DND-41 (cell line): ENCODE measurements at regions not wholly inside any gene's neighbourhood (a gene's known extent, or its start where the extent isn't known, plus 50 kb on each side); places are given as distances from the start of the nearest gene placed in this dataset.

Experiments used
- ATAC-seq: fragments of 200-7000 bp; cut with Tn5 transposase; 3 replicates; pipeline ENCODE4 v1.9.1; 2021; ENCODE audit warnings: low read depth; ENCODE audit not compliant: insufficient read depth
- DNase-seq: peaks from one replicate; pipeline ENCODE4 v3.0.0-alpha.2; 2020
- H2AFZ ChIP-seq: 2 replicates; pipeline ENCODE4 v1.6.0; 2012; ENCODE audit warnings: low read depth, low read length
- H3K27ac ChIP-seq: 2 replicates; pipeline ENCODE4 v1.5.1; 2012; ENCODE audit warnings: low read length, inconsistent platforms
- H3K27me3 ChIP-seq: fragments of 200-600 bp; sonication (generic); 2 replicates; pipeline ENCODE4 v1.6.0; 2012; ENCODE audit warnings: low read length, mild to moderate bottlenecking, inconsistent platforms; ENCODE audit not compliant: insufficient read depth, poor library complexity
- H3K36me3 ChIP-seq: 2 replicates; pipeline ENCODE4 v1.5.1; 2012; ENCODE audit warnings: low read length, inconsistent platforms; ENCODE audit not compliant: insufficient read depth
- H3K4me1 ChIP-seq: 2 replicates; pipeline ENCODE4 v1.5.1; 2012; ENCODE audit warnings: mild to moderate bottlenecking, low read length; ENCODE audit not compliant: insufficient read depth
- H3K4me2 ChIP-seq: 2 replicates; pipeline ENCODE4 v1.6.0; 2012; ENCODE audit warnings: mild to moderate bottlenecking, moderate library complexity, low read length, inconsistent platforms; ENCODE audit not compliant: insufficient read depth
- H3K4me3 ChIP-seq, 2 experiments: fragments of 200-600 bp in 1 of 2; shearing (Covaris generic) in 1 of 2; 2 replicates each; pipeline ENCODE4 v1.5.1; 2012 to 2016; ENCODE audit warnings: inconsistent platforms in 2 of 2, low read length in 2 of 2, mild to moderate bottlenecking in 2 of 2, low read depth in 1 of 2, moderate library complexity in 1 of 2
- H3K79me2 ChIP-seq: 2 replicates; pipeline ENCODE4 v1.6.0; 2012; ENCODE audit warnings: low read length, inconsistent platforms; ENCODE audit not compliant: insufficient read depth
- H3K9ac ChIP-seq: 2 replicates; pipeline ENCODE4 v1.6.0; 2012; ENCODE audit warnings: low read depth, mild to moderate bottlenecking, inconsistent platforms, low read length, moderate library complexity
- H3K9me3 ChIP-seq: 2 replicates; pipeline ENCODE4 v1.5.1; 2012; ENCODE audit warnings: low read length, moderate library complexity, mild to moderate bottlenecking, inconsistent platforms; ENCODE audit not compliant: insufficient read depth, severe bottlenecking
- H4K20me1 ChIP-seq: 2 replicates; pipeline ENCODE4 v1.6.0; 2012; ENCODE audit warnings: low read length; ENCODE audit not compliant: insufficient read depth
- EZH2 ChIP-seq: IDR thresholded peaks from 3 replicates; pipeline ENCODE4 v1.6.1; 2012; ENCODE audit warnings: borderline replicate concordance, low read depth, mild to moderate bottlenecking, moderate library complexity, low read length, inconsistent platforms; ENCODE audit not compliant: severe bottlenecking
- TF ChIP-seq, protein P1 (sequence below): IDR thresholded peaks from 2 replicates; pipeline ENCODE4 v1.5.1; 2012; ENCODE audit warnings: borderline replicate concordance, low read length, moderate library complexity, mild to moderate bottlenecking; ENCODE audit not compliant: poor library complexity, severe bottlenecking; ENCODE audit errors: extremely low read depth

DNA sequence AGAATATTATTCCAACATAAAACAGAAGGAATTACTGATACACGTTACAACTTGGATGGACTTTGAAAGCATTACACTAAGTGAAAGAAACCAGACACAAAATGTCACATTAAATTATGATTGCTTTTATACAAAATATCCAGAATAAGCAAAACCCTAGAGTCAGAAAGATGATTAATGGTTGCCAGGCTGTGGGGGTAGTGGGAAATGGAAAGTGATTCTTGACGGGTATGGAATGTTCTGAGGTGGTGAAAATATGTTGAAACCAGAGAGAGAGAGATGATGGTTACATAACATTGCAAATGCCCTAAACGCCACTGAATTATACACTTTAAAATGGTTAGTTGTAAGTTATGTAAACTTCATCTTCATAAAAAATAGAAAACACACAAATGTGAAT, 1057.2 kb upstream of the TMEFF2 start:
- Histone ChIP-seq H3K79me2 (no peaks in the 10 kb centered on the region), H2AFZ (no peak overlapping the region), H3K36me3 (no peaks in the 10 kb centered on the region), H3K27me3 (no peaks in the 10 kb centered on the region), H3K4me1 (peaks cover 8% of the 10 kb centered on the region), H4K20me1 (no peaks in the 10 kb centered on the region), H3K27ac (no peak overlapping the region), H3K9ac (no peak overlapping the region), H3K9me3 (no peaks in the 10 kb centered on the region), H3K4me3 (no peak overlapping the region), H3K4me2 (no peak overlapping the region)
- no peak for ATAC-seq
- no peak for DNase-seq
- TF ChIP-seq, protein P1, sequence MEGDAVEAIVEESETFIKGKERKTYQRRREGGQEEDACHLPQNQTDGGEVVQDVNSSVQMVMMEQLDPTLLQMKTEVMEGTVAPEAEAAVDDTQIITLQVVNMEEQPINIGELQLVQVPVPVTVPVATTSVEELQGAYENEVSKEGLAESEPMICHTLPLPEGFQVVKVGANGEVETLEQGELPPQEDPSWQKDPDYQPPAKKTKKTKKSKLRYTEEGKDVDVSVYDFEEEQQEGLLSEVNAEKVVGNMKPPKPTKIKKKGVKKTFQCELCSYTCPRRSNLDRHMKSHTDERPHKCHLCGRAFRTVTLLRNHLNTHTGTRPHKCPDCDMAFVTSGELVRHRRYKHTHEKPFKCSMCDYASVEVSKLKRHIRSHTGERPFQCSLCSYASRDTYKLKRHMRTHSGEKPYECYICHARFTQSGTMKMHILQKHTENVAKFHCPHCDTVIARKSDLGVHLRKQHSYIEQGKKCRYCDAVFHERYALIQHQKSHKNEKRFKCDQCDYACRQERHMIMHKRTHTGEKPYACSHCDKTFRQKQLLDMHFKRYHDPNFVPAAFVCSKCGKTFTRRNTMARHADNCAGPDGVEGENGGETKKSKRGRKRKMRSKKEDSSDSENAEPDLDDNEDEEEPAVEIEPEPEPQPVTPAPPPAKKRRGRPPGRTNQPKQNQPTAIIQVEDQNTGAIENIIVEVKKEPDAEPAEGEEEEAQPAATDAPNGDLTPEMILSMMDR = no peak
- no peak for TF ChIP-seq EZH2

DNA sequence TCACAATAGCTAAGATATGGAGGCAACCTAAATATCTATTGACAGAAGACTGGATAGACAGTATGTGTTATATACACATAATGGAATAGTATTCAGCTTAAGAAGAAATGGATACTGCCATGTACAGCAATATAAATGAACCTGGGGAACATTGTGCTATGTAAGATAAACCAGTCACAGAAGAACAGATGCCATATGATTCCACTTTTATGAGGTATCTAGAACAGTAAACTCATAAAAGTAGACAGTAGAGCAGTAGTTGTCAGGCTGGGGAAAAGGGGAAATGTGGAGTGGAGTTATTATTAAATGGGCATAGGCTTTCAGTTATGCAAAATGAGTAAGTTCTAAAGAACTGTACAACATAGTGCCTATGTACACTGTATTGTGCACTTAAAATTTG, 1055.7 kb upstream of the TMEFF2 start:
- H4K20me1 ChIP-seq = no peaks in the 10 kb centered on the region
- H3K27ac ChIP-seq = no peak overlapping the region
- peaks cover 8% of the 10 kb centered on the region for H3K4me1 ChIP-seq
- ATAC-seq (no peak), DNase-seq (no peak)
- H3K79me2 ChIP-seq = no peaks in the 10 kb centered on the region
- no peak overlapping the region for H3K4me2 ChIP-seq
- H2AFZ ChIP-seq = no peak overlapping the region
- H3K27me3 ChIP-seq = no peaks in the 10 kb centered on the region
- H3K36me3 ChIP-seq = no peaks in the 10 kb centered on the region
- no peak overlapping the region for H3K9ac ChIP-seq
- H3K4me3 ChIP-seq = no peak overlapping the region
- TF ChIP-seq EZH2 = no peak
- TF ChIP-seq, protein P1 = no peak
- H3K9me3 ChIP-seq = no peaks in the 10 kb centered on the region

DNA sequence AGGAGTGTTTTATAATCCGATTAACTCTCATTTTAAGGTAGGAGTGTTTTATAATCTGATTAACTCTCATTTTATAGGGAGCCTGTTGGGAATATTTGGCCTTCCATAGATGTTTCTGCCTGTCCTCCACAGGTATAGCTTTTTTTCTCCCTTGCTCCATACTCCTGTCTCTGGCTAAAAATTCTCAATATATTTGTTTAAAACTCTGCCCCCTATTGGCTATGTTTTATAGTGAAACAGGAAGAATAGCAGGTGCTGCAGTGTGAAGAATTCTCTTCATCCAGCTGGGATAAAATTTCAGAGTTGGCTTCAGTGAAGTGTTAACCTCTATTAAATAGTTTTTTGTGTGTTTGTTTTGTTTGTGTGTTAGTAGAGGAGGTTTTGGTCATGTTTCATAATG, 1046.0 kb upstream of the TMEFF2 start:
- Histone ChIP-seq H3K27me3 (no peaks in the 10 kb centered on the region), H3K9me3 (no peaks in the 10 kb centered on the region), H3K79me2 (no peaks in the 10 kb centered on the region), H4K20me1 (no peaks in the 10 kb centered on the region), H3K4me3 (no peak overlapping the region), H3K36me3 (no peaks in the 10 kb centered on the region), H3K4me1 (no peaks in the 10 kb centered on the region), H3K4me2 (no peak overlapping the region), H3K9ac (no peak overlapping the region), H2AFZ (0 out of 2 replicates have a peak overlapping the region, but pooled peaks have one; percentile 17), H3K27ac (no peak overlapping the region)
- ATAC-seq = no peak
- DNase-seq = no peak
- TF ChIP-seq, protein P1 = no peak
- no peak for TF ChIP-seq EZH2

DNA sequence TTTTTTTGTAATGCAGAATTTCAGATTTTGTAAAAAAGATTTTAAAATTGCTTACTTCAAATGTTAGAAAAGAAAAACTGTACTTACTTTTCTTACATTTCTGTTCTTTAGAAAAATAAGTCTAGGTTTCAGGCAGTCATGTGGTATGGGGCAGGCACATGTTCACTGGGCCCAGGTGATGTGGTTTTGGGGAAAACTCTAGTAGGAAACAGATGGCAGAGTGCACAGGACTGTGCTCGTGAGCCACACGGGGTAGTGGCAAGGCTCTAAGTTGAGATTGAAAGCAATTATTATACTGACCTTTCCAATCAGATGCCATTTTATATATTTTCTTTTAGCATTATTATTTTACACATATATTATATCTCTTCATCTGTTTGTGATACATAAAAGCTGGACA, 1036.9 kb upstream of the TMEFF2 start:
- H3K27ac ChIP-seq = no peak overlapping the region
- H3K9ac ChIP-seq = no peak overlapping the region
- no peak overlapping the region for H3K4me2 ChIP-seq
- TF ChIP-seq, protein P1 = no peak
- TF ChIP-seq EZH2 = no peak
- H3K4me3 ChIP-seq = no peak overlapping the region
- no peaks in the 10 kb centered on the region for H3K79me2 ChIP-seq
- H2AFZ ChIP-seq = no peak overlapping the region; the same call in 1 of the 2 replicates
- no peaks in the 10 kb centered on the region for H3K36me3 ChIP-seq
- H3K4me1 ChIP-seq = peaks cover 6% of the 10 kb centered on the region; the same call in 1 of the 2 replicates
- H4K20me1 ChIP-seq = no peaks in the 10 kb centered on the region
- H3K9me3 ChIP-seq = no peaks in the 10 kb centered on the region
- no peaks in the 10 kb centered on the region for H3K27me3 ChIP-seq
- ATAC-seq = peak; percentile 48; the same call in 1 of the 3 replicates
- peak; percentile 12 for DNase-seq
